Epithelial cell of esophagus (primary cell): ENCODE measurements at regions not wholly inside any gene's neighbourhood (a gene's known extent, or its start where the extent isn't known, plus 50 kb on each side); places are given as distances from the start of the nearest gene placed in this dataset.
A peak's percentile ranks its signal among the peaks of the same experiment; 100 is the strongest.

Source experiments
- DNase-seq: peaks from one replicate; pipeline ENCODE4 v3.0.0; 2010; ENCODE audit warnings: low read depth
- H3K4me3 ChIP-seq: 2 replicates; pipeline ENCODE4 v1.5.1; 2011; ENCODE audit warnings: mild to moderate bottlenecking, low read length, control low read depth
- TF ChIP-seq, protein P1 (sequence below): IDR thresholded peaks from 2 replicates; pipeline ENCODE4 v1.5.1; 2011; ENCODE audit warnings: low read depth, mild to moderate bottlenecking, low read length, control low read depth, inconsistent platforms; ENCODE audit not compliant: insufficient read depth; ENCODE audit errors: missing control alignments

DNA sequence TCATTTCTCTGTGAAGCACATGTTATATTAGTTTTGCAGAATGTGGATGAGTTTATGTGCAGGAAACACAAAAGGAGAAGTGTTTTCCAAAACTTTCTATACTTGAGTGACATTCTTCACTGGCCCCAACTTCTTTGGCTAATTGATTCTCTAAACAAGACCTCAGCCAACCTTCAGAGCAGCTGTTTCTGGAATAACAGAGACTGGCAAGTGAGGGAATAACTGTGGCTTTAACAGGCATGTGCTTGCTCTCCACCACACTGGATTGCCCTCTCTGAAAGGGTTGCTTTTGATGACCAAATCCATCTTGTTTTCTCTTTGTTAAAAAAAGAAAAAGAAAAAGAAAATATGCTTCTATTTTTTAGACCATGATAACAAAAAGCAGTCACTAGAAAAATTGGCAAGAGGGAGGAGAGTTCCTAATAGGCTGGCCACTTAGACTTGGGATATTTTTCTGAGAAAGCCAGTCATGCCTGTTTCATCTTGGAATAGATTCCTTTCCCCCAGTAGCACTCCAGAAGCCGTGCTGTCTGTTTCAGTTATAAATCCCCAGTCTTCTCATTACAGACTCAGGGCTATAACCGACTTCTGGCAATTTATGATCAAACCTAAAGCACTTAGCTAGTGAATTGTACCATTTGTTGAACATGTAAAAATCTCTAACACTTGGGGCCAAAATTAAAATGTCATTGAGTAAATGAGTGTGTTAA, 295.0 kb upstream of the NR3C2 start:
- no peak overlapping the region for H3K4me3 ChIP-seq
- TF ChIP-seq, protein P1, sequence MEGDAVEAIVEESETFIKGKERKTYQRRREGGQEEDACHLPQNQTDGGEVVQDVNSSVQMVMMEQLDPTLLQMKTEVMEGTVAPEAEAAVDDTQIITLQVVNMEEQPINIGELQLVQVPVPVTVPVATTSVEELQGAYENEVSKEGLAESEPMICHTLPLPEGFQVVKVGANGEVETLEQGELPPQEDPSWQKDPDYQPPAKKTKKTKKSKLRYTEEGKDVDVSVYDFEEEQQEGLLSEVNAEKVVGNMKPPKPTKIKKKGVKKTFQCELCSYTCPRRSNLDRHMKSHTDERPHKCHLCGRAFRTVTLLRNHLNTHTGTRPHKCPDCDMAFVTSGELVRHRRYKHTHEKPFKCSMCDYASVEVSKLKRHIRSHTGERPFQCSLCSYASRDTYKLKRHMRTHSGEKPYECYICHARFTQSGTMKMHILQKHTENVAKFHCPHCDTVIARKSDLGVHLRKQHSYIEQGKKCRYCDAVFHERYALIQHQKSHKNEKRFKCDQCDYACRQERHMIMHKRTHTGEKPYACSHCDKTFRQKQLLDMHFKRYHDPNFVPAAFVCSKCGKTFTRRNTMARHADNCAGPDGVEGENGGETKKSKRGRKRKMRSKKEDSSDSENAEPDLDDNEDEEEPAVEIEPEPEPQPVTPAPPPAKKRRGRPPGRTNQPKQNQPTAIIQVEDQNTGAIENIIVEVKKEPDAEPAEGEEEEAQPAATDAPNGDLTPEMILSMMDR, result no peak
- no peak for DNase-seq

DNA sequence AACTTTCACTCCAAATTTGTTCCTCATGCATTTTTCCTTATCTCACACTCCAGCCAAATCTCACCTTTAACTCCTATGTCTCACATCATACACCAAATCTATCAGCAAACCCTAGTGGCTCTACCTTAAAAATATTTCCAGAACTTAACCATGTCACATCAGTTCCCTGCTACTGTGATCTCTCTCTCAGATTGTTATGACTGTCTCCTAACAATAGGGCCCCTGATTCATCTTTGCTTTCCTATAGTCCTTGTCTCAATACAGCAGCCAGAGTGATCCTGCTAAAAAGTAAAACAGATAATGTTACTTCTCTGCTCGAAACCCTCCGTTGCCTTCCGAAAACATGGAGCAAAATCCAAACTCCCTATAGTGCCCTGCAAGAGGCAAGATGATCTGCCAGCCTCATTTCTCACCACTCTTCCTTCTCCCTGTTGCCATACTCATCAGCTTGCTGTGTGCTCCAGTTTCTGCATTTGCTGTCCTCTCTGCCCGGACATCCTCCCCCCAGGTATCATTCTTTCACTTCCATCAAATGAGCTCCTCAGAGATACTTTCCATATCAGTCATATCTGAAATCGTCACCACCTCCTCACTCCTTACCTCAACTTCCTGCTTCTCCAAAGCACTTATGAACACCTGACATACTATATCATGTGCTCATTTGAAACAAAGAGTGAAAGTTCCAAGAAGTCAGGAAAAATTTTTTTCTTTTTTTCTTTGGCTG, 293.4 kb upstream of the NR3C2 start:
- TF ChIP-seq, protein P1, result no peak
- no peak overlapping the region for H3K4me3 ChIP-seq
- peak; percentile 26 for DNase-seq

DNA sequence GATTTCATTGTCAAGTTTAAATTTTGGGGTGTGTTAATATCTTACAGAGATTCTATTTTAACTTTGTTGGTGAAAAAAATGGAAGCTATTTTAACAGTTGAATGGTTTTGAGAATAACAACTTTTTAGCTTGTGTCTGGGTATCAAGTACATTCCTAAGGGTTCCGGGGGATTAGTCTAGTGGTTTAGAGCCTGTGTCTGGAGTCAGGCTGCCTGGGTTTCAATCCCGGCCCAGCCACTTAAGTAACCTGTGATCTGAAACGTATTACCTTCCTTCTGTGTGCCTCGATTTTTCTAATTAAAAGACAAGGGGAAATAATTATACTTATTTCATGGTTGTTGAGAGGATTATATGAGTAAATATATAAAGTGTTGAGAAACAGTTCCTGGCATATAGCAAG, 288.6 kb upstream of the NR3C2 start:
- no peak for DNase-seq

DNA sequence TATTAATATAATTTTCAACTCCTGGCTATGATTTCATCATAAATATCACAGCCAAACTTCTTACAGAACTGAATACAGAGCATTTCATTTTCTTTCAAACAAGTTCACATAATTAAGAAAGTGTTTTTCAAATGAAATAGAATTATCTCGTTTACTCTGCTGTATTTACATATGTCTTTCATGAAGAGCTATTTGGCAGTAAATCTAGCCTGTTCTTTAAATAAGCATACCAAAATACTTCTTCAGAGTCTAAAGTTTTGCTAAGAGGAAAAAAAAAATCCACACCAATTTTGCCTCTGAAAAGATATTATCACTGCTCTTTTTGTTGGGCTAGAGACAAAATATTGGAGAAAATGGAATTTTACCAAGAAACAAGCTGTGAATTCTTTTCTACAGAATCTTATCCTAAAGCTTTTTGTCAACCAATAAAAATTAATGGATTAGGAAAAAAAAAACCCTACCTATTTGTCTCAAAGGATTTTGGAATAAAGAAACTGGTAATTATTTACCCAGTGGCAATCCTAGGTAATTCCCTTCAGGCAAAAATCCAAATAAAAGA, 287.9 kb upstream of the NR3C2 start:
- TF ChIP-seq, protein P1, result no peak
- no peak for DNase-seq

More for the DNA sequence above, 288.6 kb upstream of the NR3C2 start:
- TF ChIP-seq, protein P1, result no peak
- H3K4me3 ChIP-seq, result no peak overlapping the region

DNA sequence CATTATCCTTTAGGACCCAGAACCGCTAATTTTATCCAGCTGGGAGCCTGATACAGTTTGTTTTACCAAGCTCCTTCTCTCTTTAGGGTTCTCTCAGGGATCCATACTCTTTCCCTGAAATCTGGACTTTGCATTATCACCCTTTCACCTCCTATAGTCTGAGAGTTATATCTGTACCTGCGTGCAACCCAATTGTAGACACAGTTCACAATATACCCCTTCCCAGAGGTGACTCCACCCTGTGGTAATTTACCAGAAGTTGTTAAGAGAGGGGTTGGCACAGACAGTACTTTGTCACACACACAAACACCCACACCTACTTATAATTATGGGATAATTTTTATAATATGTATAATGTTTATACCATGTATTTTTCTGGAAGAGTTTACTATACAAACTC, 275.8 kb upstream of the NR3C2 start:
- H3K4me3 ChIP-seq, result no peak overlapping the region
- DNase-seq, result no peak
- TF ChIP-seq, protein P1, result no peak

More for the DNA sequence above, 287.9 kb upstream of the NR3C2 start:
- H3K4me3 ChIP-seq, result no peak overlapping the region

DNA sequence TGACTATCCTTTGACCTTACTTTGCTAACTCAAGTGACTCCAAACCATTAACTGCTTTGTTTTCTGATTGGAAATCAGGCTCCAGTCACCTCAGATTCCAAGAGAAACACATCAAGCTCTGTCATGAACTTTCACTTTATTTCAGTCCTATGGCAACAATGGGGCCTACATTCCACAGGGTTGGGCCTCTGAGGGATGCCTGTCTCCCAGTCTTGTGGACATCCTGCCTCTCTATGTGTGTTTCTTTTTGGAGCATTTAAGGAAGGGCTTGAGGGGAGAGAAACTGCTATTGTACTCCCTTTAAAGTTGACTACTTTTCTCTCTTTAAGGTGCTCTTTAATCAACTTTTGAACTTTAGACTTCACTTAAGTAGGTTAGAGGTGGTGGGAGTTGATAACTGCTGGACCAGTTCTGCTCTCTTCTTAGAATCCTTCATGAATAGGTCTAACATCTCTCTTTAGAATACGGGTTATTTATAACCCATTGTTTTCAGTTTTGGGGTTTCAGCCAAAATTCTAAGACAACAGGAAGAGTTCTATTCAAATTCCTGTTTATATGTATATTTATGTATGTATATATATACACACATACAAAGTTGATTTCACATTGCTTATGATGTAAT, 274.3 kb upstream of the NR3C2 start:
- TF ChIP-seq, protein P1, result no peak
- no peak overlapping the region for H3K4me3 ChIP-seq
- DNase-seq, result no peak
